Right atrium auricular region (tissue), 2 donors: ENCODE measurements at regions not wholly inside any gene's neighbourhood (a gene's known extent, or its start where the extent isn't known, plus 50 kb on each side); places are given as distances from the start of the nearest gene placed in this dataset.
"Not testable (repeated sequence)": the region's sequence is repeated elsewhere in the genome, so short reads cannot be mapped to it uniquely, and the experiment has no call there.

Source experiments
- DNase-seq: peaks from one replicate; pipeline ENCODE4 v3.0.0-alpha.2; 2019; ENCODE audit warnings: low spot score
- H3K27ac ChIP-seq, 2 donors: fragments of 200-600 bp; sonication (generic); 1 replicate in 1 of 2; 2 replicates in 1 of 2; pipeline ENCODE4 v1.5.1; 2016 to 2019
- H3K27me3 ChIP-seq, 2 donors: fragments of 200-600 bp; sonication (generic); one replicate each; pipeline versions ENCODE4 v1.5.1 to v1.6.0; 2017 to 2019
- H3K36me3 ChIP-seq: fragments of 200-600 bp; sonication (generic); one replicate; pipeline ENCODE4 v1.5.1; 2016
- H3K4me1 ChIP-seq, 2 donors: fragments of 200-600 bp; sonication (generic); one replicate each; pipeline versions ENCODE4 v1.5.1 to v1.6.0; 2017 to 2019
- H3K4me3 ChIP-seq, 2 donors: fragments of 200-600 bp; sonication (generic); 1 replicate in 1 of 2; 2 replicates in 1 of 2; pipeline ENCODE4 v1.5.1; 2017 to 2019; ENCODE audit warnings: mild to moderate bottlenecking in 1 of 2, moderate library complexity in 1 of 2
- H3K9me3 ChIP-seq, 2 donors: fragments of 200-600 bp; sonication (generic); one replicate each; pipeline ENCODE4 v1.5.1; 2019
- TF ChIP-seq, protein P1 (sequence below), 2 donors: fragments of 200-600 bp; sonication (generic); IDR thresholded peaks; one replicate each; pipeline ENCODE4 v1.5.1; 2019; ENCODE audit warnings: antibody characterized with exemption in 2 of 2

DNA sequence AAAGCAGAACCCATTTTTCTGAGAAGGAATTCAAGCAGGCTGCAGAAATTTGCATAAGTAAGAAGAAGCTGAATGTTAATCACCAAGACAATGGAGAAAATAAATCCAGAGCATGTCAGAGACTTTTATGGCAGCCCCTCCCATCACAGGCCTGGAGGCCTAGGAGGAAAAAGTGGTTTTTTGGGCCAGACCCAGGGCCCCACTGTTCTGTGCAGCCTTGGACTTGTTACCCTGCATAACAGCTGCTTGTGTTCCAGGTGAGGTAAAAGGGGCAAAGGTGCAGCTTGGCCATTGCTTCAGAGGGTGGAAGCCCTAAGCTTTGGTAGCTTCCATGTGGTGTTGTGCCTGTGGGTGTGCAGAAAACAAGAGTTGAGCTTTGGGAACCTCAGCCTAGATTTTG, 1516.2 kb upstream of the PCDH10 start:
- no peak overlapping the region for H3K4me3 ChIP-seq
- H3K9me3 ChIP-seq: peaks cover 0 to 5% of the 10 kb centered on the region in 2 donors
- H3K36me3 ChIP-seq: no peaks in the 10 kb centered on the region
- H3K27me3 ChIP-seq: no peaks in the 10 kb centered on the region
- H3K27ac ChIP-seq: no peak overlapping the region
- no peak for DNase-seq
- TF ChIP-seq, protein P1, sequence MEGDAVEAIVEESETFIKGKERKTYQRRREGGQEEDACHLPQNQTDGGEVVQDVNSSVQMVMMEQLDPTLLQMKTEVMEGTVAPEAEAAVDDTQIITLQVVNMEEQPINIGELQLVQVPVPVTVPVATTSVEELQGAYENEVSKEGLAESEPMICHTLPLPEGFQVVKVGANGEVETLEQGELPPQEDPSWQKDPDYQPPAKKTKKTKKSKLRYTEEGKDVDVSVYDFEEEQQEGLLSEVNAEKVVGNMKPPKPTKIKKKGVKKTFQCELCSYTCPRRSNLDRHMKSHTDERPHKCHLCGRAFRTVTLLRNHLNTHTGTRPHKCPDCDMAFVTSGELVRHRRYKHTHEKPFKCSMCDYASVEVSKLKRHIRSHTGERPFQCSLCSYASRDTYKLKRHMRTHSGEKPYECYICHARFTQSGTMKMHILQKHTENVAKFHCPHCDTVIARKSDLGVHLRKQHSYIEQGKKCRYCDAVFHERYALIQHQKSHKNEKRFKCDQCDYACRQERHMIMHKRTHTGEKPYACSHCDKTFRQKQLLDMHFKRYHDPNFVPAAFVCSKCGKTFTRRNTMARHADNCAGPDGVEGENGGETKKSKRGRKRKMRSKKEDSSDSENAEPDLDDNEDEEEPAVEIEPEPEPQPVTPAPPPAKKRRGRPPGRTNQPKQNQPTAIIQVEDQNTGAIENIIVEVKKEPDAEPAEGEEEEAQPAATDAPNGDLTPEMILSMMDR (IDR thresholded peaks at IDR 0.05): no peak
- no peaks in the 10 kb centered on the region for H3K4me1 ChIP-seq

DNA sequence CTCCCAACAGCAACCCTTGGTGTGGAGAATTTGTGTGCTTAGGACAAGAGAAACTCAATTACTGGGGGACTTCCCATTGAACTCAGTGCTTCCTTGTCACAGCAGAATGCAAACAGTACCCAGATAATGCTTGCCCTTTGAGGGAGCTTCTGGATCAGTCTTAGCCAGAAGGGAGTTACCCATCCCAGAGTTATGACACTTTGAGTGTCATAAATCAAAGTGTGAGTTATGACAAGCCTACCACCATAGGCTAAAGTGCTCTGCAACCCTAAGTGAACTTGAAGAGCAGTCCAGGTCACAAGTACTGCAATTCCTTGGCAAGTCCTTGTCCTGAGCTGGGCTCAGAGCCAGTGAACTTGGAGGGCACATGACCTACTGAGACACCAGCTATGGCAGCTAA, 1513.9 kb upstream of the PCDH10 start:
- H3K27me3 ChIP-seq: no peaks in the 10 kb centered on the region
- TF ChIP-seq, protein P1 (IDR thresholded peaks at IDR 0.05): no peak
- no peaks in the 10 kb centered on the region for H3K36me3 ChIP-seq
- DNase-seq: no peak
- peaks cover 0 to 5% of the 10 kb centered on the region in 2 donors for H3K9me3 ChIP-seq
- no peak overlapping the region for H3K27ac ChIP-seq
- H3K4me1 ChIP-seq: no peaks in the 10 kb centered on the region
- H3K4me3 ChIP-seq: no peak overlapping the region

- Histone ChIP-seq H3K36me3 (no peaks in the 10 kb centered on the region), H3K27me3 (no peaks in the 10 kb centered on the region), H3K4me3 (no peak overlapping the region), H3K9me3 (peaks cover 0 to 7% of the 10 kb centered on the region in 2 donors), H3K4me1 (no peaks in the 10 kb centered on the region), H3K27ac (no peak overlapping the region)
- no peak for DNase-seq
- TF ChIP-seq, protein P1 (IDR thresholded peaks at IDR 0.05): no peak
Measured at GRCh38 chr4:131638781-131639180, 1510.3 kb upstream of the PCDH10 start.

- TF ChIP-seq, protein P1 (IDR thresholded peaks at IDR 0.05): no peak
- H3K9me3 ChIP-seq: peaks cover 0 to 7% of the 10 kb centered on the region in 2 donors
- H3K4me1 ChIP-seq: no peaks in the 10 kb centered on the region
- no peak overlapping the region for H3K27ac ChIP-seq
- no peaks in the 10 kb centered on the region for H3K36me3 ChIP-seq
- DNase-seq: no peak
- no peak overlapping the region for H3K4me3 ChIP-seq
- H3K27me3 ChIP-seq: no peaks in the 10 kb centered on the region
Measured at GRCh38 chr4:131644619-131645018, 1504.5 kb upstream of the PCDH10 start.

- Histone ChIP-seq H3K36me3 (no peaks in the 10 kb centered on the region), H3K4me3 (no peak overlapping the region), H3K4me1 (no peaks in the 10 kb centered on the region), H3K9me3 (no peaks in the 10 kb centered on the region), H3K27ac (no peak overlapping the region), H3K27me3 (no peaks in the 10 kb centered on the region)
- TF ChIP-seq, protein P1 (IDR thresholded peaks at IDR 0.05): no peak
- DNase-seq: no peak
Measured at GRCh38 chr4:131649227-131649626, 1499.9 kb upstream of the PCDH10 start.

- DNase-seq: no peak
- TF ChIP-seq, protein P1 (IDR thresholded peaks at IDR 0.05): no peak
- H3K4me1 ChIP-seq: no peaks in the 10 kb centered on the region
- no peaks in the 10 kb centered on the region for H3K36me3 ChIP-seq
- H3K27ac ChIP-seq: no peak overlapping the region
- H3K27me3 ChIP-seq: no peaks in the 10 kb centered on the region
- no peaks in the 10 kb centered on the region for H3K9me3 ChIP-seq
- no peak overlapping the region for H3K4me3 ChIP-seq
Measured at GRCh38 chr4:131650951-131651350, 1498.1 kb upstream of the PCDH10 start.

DNA sequence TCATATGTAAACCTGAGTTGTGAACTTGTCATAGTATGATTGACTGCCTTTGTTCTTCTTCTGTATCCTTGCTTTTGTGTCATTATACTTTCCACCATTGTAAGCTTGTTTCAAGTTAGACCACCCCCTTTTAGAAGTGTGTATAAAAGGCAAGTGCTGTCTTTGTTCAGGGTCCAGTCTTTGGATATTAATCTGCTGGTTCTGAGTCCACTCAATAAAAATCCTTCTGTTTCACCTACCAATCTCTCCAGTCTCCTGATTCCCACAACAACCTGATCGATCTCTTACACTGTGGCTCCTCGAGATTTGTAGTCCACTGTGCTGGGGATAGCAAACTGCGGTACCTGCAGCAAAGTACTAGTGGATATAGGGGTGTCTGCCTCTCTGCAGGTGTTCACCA, 1465.8 kb upstream of the PCDH10 start:
- H3K9me3 ChIP-seq, H3K4me3 ChIP-seq, H3K27me3 ChIP-seq, H3K36me3 ChIP-seq, DNase-seq, H3K4me1 ChIP-seq, H3K27ac ChIP-seq: not testable (repeated sequence)
